Renal cortex interstitium (tissue), 11 donors: ENCODE measurements at regions not wholly inside any gene's neighbourhood (a gene's known extent, or its start where the extent isn't known, plus 50 kb on each side); places are given as distances from the start of the nearest gene placed in this dataset.
A peak's percentile ranks its signal among the peaks of the same experiment; 100 is the strongest.

Experiments
- DNase-seq, 11 donors: peaks; one replicate each; pipeline ENCODE4 v3.0.0-alpha.2; 2013; ENCODE audit warnings: low read depth in 9 of 11, low spot score in 4 of 11; ENCODE audit errors: extremely low read depth in 1 of 11

- DNase-seq, result no peak
These were observed 652.9 kb downstream of the ADGRL2 start for GRCh38 chr1:82453511-82454185.

DNA sequence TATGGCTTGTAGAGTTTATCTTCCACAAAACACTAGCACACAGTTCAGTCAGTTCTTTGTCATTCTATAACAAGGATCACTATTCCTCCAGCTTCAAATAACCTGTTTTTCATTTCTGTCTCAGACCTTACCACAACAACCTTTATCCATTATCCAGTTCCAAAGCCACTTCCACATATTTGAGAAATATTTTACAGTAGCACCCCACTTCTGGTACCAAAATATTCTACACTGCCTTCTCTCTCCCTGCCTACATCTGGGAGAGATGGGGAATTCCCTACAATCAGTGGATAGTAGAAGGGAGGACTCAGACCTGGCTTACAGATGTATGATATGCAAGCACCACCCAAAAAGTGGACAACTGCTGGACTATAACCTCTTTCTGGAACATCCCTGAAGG is 651.4 kb downstream of the ADGRL2 start:
- no peak for DNase-seq

GRCh38 chr1:82451191-82451590 is 650.5 kb downstream of the ADGRL2 start:
- DNase-seq, result no peak

- no peak for DNase-seq
These were observed 648.8 kb downstream of the ADGRL2 start for GRCh38 chr1:82449506-82450057.

DNA sequence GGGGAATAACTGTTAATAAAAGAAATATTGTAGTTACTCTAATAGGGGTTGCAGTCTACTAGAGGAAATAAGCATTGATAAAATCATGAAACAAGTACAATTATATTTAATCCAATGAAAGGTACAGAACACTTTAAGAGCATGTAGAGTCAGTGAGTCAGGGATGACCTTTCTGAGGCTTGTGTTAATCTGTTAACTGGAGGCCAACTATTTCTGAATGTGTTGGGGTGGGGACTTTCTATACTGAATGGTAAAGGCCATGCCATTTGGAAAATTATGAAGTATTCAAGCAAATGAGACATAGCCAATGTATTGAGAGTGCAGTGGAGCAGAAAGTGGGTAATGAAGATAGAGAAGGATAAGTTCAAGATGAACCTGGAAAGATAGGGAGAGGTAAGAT is 646.2 kb downstream of the ADGRL2 start:
- no peak for DNase-seq

DNA sequence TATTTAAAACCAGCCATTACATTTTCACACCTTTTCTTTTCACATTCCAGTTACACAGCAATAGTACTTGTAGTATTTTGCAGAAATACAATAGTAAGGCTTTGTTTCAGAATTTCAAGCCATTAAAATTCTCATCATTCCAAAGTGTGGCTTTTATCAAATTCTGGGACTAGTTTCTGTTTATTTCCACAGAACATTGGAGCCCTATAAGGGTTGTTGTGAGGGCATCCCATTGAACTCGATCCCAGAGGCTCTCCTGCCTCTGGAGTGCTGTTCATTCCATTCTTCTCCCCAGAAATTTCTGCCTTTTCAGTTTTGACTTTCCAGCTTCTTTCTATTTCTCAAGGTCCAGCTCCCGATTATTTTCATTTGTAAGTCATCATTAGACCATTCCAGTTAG is 645.5 kb downstream of the ADGRL2 start:
- DNase-seq, result peak in 2 of 11 donors; percentile 7 to 11

DNA sequence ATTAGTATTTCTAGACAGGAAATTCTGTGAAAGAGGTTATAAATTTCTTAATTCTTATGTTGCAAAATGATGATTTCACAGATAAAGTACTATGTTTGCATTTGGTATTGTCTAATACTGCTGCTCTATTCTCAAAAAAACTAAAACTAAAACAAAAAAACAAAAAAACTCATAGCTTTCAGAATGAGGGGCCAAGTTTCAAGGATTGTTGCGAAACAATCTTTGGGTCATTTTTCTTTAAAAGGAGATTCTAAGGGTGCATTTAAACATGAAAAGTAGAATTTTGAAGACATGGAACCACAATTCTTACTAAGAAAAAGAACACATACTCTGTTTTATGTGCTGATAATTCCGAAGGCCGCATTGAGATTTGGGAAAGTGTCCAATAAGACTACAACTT is 645.1 kb downstream of the ADGRL2 start:
- peak in 1 of 11 donors; percentile 4 for DNase-seq

DNA sequence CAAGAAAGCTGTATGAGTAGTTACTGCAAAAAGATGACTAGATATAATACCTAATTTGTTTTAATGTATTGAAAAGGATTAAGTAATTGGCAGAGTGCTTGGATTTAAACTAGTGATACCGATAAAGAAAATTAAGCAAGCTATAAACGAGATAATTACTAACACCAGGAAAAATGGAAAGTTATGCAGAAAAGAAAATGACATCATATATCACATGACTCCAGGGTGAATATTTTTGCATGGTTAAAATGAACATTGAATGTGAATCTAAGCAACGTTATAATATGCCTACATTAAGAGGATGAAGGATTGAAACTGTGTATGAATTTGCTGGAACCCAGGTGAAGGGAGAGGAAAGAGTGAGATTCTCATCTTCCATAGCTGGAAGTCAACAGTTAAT is 644.4 kb downstream of the ADGRL2 start:
- DNase-seq, result no peak

- no peak for DNase-seq
These were observed 640.7 kb downstream of the ADGRL2 start for GRCh38 chr1:82441402-82441801.

DNA sequence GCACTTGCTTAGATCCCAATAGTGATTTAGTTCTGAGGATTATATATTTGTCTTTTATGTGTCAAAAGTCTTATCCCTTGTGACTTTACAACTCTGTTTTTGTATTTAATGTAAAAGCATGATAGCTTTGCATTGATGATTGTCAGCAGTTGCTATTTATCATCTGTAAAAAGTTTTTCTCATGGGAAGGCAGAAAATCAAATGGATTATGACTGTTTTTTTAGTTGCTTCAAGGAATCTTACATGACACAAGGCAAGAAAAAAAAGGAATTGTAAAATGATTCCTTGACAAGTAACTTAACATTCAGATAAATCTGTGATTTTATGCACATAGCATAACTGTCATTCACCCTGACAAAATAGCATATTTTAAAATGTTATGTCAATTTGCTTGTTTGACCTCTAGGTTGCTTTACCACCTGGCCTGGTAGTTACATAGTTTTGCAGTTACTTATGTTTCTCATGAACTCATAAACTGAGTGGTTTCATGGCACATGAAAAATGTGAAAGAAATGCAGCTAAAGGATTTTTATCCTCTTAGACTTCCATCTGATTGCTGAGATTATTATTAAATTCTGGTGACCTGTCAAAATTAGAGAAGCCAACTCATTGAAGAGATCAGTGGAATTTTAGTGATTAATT is 622.6 kb downstream of the ADGRL2 start:
- no peak for DNase-seq

GRCh38 chr1:82421782-82422181 is 621.0 kb downstream of the ADGRL2 start:
- DNase-seq, result no peak

DNA sequence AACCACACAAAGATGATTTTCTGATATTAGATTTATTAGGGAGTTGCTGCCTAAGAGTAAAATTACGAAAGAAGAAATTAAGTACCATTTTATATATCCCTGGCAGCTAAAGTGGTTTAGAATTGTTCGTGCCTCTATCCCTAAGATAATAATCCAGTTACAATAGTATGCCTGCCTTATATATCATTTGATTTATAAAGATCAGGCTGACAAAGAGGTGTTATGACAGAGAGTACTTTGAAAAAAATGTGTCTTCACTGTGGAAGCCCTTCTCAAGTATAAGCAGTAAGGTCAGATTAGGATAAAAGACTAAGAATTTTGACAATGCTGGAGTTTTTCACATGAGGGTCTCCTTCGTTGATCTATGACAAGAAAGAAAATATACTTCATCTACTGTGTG is 619.9 kb downstream of the ADGRL2 start:
- DNase-seq, result no peak

DNA sequence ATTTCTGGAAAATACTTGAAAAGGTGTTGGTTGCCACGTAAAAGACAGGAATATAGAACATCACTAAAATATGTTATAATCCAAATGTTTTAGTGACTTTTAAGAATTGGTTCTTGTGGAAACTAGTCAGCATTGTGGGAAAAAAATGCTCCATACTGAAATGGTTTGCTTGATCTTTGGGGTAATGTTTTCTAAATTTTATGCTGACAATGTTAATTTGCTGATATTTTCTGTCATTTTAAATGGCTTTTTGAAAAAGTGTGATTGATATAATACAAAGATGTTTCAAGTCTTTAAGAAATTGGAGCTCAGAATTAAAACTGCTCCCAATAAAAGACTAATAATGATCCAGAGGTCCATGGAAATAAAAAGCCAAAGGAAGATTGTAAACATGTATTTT is 610.9 kb downstream of the ADGRL2 start:
- DNase-seq, result no peak

DNA sequence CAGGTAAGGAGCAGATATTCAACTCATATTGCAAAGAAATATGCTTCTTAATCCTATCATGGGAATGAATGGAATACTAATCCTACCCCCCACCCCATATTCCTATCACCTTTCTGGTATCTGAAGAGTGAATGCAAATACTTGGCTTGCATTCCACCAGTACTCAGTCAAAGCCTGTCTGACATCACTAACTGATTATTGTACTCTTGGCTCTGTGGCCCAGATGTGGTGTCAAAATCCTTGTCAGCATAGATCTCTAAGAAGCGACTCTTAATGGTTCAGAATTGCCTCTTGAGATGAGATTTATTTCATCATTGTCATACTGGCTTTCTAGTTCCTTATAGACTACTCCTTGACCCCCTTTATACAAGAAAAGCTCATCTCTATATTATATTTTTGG is 604.6 kb downstream of the ADGRL2 start:
- DNase-seq, result no peak

GRCh38 chr1:82401116-82401515 is 600.4 kb downstream of the ADGRL2 start:
- DNase-seq, result no peak

DNA sequence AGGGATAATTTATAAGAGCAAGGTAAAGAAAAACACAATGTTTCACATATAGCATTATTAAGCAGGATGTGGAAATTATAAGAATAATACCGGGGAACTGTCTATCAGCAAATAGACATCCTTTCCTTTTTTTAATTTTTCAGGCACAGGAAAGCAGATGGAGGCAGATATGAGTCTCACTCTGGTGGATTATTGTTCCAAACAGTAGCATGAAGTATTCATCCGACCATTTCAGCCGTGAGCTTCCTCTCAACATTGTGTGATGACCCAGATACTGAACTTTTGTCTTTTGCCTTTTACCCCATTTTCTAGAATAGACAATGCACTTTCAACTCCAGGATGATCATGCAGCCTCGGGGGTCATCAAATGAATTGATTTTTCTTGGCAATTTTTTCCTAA is 599.8 kb downstream of the ADGRL2 start:
- DNase-seq, result no peak

DNA sequence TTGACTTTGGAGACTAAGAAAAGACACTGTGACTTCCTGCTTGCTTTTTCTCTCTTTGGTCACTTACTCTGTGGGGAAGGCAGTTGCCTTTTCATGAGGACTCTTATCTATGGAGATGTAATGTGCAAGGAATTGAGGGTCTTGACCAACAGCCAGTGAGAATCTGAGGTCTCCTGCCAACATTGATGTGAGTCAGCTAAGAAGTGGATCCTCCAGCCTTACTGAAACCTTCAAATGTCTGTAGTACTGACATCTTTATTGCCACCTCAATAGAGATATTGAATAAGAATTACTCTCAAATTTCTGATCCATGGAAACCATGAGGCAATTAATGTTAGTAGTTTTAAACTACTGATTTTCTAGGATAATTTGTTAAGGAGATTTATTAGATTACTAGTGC is 598.4 kb downstream of the ADGRL2 start:
- DNase-seq, result no peak

DNA sequence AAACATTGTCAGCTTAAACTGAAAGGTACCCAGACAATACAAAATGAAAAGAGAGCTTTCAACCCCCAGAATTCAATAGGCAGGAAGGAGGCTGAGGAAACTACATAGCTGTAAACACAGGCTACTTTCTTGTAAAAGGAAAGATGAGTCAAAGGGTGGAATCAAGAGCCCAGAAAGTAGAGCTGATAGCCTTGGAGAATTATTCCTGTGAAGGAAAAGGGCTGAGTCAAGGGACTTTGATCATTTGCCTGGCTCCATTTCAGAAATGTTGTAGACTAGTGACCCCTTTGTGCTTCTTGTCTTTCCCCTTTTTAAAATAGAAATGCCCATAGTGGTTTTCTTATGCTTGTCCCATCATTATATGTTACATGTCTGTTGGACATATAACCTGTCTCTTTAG is 597.6 kb downstream of the ADGRL2 start:
- no peak for DNase-seq

- DNase-seq, result no peak
These were observed 594.7 kb downstream of the ADGRL2 start for GRCh38 chr1:82395440-82395839.

DNA sequence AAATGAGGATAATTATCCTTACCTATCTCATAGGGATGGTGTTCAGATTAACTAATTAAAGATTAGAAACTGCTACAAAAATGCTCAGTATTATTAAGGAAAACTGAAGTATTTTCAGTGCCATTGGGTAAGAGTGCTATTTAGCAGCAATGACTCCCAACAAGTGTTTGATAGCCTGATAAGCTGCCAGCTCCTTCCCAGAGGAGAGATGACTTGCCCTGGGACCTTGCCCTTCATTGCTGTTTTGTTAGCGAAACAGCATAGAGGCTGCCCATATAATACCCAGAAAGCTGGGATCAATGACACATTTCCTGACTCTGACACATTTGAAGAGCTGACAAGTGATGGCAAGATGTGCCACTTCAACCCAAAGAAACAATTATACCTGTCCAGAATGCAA is 592.2 kb downstream of the ADGRL2 start:
- no peak for DNase-seq

DNA sequence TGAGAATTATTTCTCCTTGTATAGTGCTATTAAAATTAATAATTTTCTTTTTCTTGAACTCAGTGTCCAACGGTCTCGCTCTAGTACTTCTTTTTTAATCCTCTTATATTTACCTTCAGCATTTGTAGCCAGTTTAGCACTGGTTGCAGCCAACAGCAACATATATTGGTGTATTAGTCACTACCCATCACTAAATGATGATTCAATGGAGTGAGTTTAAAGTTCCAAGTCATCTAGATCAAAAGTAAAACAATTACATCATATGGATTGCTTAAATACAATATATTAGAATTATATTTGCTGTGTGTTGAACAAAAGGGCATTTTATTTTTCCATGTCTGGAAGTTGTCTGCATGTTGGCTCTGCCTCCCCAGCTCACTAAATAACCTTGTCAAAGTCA is 591.8 kb downstream of the ADGRL2 start:
- DNase-seq, result no peak
